ENCODE measurements at regions not wholly inside any gene's neighbourhood (a gene's known extent, or its start where the extent isn't known, plus 50 kb on each side); places are given as distances from the start of the nearest gene placed in this dataset.

DNA sequence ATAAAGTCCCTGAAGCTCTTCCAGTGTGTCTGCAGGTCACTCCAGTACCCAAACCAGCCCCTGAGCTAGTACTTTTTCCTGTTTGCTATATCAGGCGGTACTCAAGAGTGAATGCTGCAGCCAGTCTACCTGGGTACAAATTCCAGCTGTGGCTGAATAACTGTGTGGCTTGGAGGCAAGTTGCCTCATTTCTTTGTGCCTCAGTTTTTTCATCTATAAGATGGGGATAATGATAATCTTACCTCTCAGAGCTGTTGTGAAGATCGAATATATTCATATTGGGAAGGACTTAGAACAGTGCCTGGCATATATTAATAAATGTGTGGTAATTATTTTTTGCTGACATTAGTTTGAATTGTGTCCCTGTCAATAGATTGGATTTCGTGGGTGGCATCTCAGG, 191.2 kb downstream of the WDR11 start:
- TF ChIP-seq POLR2A (IDR thresholded peaks at IDR 0.05; ENCODE audit: borderline replicate concordance, extremely low read depth, insufficient read depth, insufficient read length) = no peak
- TF ChIP-seq ZNF274 (IDR thresholded peaks at IDR 0.05; ENCODE audit: low read depth, low read length) = no peak
- TF ChIP-seq ATF3 (IDR thresholded peaks at IDR 0.05) = no peak
- TF ChIP-seq CTCF (IDR thresholded peaks at IDR 0.05 in 2 of 3, conservative IDR thresholded peaks at IDR 0.05 in 1 of 3; ENCODE audit: borderline replicate concordance in 1 of 3, insufficient read depth in 1 of 3, low read depth in 2 of 3, low read length in 2 of 3) = no peak
- no peak for TF ChIP-seq POLR2AphosphoS5 (IDR thresholded peaks at IDR 0.05; ENCODE audit: low read depth, low read length)
